GM18505 (cell line): ENCODE measurements at regions not wholly inside any gene's neighbourhood (a gene's known extent, or its start where the extent isn't known, plus 50 kb on each side); places are given as distances from the start of the nearest gene placed in this dataset.

Source experiments
- ATAC-seq: cut with Tn5 transposase; IDR thresholded peaks from one replicate; pipeline ENCODE4 v1.9.1; 2021; ENCODE audit not compliant: unreplicated experiment
- POLR2A ChIP-seq: IDR thresholded peaks from 4 replicates; pipeline ENCODE4 v1.6.1; 2011; ENCODE audit warnings: borderline replicate concordance; ENCODE audit not compliant: insufficient read depth, insufficient read length; ENCODE audit errors: extremely low read depth

DNA sequence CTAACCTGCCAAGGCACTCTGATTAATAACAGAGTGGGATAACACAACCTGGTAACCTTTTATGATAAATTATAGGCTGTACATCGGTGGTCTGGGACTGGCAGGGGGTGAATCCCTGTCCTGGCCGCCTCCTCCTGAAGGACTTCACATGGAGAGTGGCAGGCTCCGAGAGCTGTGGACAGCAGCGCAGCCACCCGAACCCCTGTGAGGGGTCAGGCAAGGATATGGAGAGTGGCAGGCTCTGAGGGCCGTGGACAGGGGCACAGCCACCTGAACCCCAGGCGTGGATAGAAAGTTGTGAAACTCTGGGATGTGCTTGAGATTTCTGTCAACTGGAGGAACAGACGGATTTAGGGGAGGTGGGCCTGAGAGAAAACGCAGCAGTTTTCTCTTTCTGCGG lies 107.0 kb upstream of the MGMT start:
- no peak for TF ChIP-seq POLR2A
- no peak for ATAC-seq

DNA sequence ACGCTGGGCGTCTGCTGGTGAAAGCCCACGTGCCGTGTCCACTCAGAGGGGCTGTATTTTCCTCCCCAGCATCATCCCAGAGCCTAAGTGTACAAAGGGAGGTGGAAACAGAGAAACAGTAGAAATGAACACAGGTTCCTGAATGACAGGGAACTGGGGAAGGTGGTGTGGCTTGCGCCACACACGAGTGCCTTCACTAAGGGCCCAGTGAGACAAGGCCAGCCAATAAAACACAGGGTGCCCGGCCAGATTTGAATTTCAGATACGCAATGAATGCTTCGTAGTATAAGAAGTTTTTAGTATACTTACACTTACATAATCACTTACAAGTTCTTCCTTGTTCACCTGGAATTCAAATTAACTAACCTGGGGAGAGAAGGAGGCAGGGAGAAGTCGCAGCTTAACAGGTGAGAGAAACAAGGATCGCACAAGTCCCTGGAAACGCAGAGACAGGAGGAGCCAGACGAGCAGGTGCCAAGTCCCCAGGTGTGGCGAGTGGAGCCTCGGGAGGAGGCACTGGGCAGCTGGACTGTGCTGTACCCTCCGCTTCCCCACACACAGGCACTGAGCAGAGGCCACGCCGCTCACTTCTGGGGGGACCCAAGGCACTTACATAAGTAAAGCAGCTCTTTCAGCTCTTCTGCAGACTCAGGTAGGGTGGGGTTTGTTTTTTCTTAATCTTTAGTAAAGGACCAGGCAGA lies 105.2 kb upstream of the MGMT start:
- no peak for TF ChIP-seq POLR2A
- no peak for ATAC-seq

DNA sequence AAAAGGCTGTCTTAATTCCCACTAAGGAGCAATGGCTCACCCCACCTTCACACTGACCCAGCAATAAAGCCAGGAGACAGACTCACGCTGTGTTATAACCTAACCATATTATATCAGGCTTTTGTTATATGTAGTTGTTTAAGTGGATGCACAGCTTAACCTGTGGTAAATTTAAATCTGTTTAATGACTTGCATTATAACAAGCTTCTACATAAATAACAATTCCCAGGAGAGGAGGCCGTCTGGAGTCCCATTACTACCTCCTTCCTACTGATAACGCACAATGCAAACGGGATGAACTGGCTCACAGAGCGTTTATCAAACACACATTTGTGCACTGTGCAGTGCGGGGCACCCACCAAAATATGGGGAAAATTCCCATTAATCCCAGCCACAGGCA lies 102.1 kb upstream of the MGMT start:
- no peak for TF ChIP-seq POLR2A
- no peak for ATAC-seq

DNA sequence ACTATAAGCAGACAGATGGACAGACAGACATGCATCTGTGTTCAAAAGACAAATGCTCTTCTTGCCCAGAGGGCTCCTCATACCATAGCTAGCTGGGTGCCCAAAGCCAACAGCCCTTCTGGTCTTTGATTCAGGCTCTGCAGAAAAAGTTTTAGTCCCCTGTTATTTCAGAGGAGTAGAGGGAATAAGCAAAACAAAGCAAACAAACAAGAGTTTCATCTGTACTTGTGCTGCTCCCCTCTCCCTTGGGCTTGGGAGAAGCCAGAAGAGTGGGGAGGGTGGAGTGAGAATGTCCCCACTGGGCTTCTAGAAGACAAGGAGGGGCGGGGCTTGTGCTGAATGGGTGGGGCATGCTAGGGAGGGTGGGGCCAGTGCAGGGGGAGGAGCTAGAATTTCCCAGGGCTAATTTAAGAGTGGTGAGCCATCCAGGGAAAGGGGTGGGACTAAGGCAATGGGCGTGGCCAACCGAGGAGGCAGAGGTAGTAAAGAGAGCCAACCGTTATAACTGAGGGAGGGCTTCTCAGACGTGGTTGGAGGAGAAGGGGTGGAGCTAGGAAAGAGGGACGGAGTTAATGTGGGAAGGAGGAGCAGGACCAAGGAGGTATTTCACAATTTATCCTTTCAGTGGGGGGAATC lies 101.2 kb upstream of the MGMT start:
- no peak for ATAC-seq
- TF ChIP-seq POLR2A = no peak

DNA sequence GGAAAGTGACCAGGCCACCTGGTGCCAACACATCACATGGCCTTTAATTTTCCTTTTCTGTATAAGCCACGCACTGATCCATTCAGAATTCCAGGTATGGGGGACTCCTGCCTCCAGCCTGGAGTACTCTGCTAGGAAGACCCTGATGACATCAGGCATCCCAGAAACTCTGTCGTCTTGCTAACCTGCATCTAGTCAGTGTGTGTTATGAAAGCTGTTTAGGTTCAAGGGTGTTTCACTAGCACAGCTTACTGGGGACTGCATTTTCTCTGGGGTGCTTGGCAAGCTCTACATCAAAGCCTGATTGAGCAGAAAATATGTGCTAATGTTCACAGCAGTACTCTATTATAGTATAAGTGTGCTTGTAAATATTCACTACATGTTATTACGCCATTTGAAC lies 100.6 kb upstream of the MGMT start:
- TF ChIP-seq POLR2A = no peak
- ATAC-seq = no peak

DNA sequence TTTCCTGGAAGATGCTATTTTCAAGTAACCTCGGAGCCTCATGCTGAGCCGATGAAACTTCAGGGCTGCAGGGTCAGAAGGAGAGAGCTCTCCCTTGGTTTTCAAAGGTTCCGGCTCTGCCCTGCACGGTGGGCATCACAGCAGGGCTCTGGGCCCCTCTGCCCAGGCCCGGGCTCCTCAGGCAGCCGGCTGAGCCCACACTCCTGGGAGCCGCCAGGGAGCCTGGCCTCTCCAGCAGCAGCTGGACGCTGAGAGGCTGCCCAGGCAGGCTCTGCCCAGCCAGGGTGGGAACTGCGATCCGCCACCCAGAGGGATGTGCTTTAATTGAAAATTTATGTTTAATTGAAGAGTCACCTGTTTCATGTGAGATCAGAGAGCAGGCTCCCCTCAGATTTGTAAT lies 97.5 kb upstream of the MGMT start:
- no peak for ATAC-seq
- no peak for TF ChIP-seq POLR2A

DNA sequence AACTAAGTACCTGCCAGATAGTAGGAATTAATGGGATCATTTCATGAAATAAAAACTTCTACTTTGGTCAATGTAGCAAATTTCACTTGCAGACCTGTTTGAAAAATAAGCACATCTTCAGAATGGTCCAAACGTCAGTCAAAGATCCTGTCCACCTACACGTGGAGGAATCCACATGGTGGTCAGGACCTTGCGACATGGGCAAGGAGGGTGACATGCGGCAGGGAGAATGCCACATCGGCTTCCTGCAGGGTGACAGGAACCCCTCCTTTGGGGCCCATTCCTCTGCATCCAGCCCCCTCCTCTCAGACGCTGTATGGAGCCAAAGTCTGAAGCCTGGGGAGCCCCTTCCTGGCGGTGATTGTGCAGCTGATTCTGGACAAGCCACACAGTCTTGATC lies 95.5 kb upstream of the MGMT start:
- ATAC-seq = no peak
- no peak for TF ChIP-seq POLR2A

DNA sequence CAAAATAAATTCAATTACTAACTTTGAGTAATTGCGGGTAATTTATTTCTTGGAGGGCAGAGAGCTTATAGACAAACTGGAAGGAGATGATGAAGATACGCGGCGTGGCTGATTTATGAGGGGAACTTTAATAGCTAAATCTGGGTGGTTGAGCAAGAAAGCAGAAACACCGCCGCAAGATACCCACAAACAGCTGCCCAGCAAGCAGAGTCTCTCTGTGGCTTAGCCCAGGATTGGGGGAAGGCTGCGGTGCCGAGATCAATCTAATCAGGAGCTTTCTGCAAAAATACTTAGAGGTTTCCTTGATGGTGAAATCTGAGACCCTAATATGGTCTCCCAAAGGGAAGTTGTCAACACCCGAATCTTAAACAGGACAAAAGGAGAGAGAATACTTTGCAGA lies 94.9 kb upstream of the MGMT start:
- ATAC-seq = no peak
- TF ChIP-seq POLR2A = no peak

DNA sequence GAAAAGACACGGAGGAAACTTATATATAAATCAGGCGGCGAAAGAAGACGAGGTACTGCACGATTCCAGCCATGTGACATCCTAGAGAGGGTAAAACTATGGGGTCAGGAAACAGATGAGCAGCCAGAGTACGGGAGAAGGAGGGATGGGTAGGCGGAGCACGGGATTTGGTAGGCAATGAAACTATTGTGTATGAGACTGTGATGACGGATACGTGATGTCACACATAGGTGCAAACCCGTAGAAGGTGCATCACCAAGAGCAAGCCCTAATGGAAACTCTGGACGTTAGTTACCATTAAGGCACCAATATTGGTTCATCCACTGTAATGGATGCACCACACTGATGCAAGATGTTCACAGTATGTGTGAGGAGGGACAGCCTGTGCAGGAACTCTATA lies 93.8 kb upstream of the MGMT start:
- ATAC-seq = no peak

DNA sequence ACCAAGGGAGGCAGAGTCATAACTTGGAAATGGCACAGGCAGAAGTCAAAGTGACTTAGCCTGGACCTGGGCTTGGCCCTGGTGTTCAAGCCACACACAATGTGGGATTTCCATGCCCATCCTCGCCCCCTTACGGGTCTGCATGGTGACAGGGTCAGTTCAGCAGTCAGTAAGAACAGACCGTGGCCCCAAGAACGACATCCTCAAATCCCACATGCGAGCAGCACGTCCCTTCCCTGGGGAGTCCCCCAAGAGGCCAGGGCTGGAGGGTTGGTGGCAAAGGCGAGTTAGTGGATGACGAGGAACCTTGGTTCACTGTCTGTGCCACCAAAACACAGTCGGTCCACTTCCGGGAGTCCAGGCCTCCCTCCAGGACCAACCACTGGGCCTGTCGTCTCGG lies 93.3 kb upstream of the MGMT start:
- TF ChIP-seq POLR2A = no peak
- no peak for ATAC-seq

More for the DNA sequence above, 93.8 kb upstream of the MGMT start:
- no peak for TF ChIP-seq POLR2A

DNA sequence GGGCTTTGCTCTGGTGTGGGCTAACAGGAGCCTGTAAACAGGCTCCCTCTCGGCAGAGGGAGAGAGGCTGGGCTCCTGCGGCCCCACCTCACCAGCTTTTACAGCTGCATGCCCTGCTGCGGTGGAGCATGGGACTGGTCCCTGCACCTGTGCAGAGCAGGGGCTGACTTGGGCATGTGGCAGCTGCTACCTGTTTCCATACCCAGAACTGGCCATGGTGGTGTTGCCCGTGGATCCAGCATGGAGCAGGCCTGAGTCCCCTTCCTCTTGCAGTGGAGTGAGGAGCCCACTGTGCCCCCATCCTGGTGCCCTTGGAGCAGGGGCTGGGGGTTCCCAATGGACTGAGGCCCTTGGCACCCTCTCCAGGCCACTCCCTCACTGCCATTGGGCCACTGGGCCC lies 91.9 kb upstream of the MGMT start:
- ATAC-seq = no peak
- TF ChIP-seq POLR2A = no peak

DNA sequence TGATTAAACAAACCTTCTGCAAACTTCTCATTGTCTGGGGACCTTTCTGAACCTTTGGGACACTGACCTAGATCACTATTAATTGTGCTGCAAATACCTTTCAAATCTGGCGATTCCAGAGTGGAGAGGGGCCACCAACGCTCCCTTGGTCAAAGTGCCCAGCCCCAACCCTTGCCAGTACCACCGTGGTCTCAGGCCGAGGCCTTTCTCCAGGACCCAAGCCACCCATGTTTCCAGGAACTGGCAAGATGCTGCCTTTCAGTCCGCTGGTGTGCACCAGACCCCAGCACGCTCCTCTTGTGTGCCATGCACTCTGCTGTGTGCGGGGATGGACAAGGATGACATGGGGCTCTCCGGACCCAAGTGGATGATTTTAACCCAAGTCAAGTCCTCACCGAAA lies 91.1 kb upstream of the MGMT start:
- ATAC-seq = no peak
- no peak for TF ChIP-seq POLR2A

DNA sequence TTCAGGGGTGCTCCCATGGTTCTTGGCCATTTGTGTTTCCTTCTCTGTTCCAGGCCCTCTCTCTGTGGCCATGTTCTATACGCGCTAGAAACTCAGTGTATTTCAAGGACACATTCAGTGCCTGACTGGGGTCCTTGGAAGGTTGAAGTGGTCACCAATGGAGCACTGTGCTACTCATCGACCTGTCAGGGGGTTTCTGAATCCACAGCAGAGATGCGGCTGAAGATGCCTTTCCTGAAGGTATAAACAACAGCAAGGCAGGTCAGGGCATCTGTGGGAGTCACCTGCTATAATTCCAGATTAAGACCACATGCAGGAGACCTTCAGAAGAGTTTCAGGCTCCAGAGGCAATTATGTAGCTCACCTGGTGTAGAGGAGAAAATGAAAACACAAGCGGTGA lies 86.8 kb upstream of the MGMT start:
- TF ChIP-seq POLR2A = no peak
- ATAC-seq = no peak

DNA sequence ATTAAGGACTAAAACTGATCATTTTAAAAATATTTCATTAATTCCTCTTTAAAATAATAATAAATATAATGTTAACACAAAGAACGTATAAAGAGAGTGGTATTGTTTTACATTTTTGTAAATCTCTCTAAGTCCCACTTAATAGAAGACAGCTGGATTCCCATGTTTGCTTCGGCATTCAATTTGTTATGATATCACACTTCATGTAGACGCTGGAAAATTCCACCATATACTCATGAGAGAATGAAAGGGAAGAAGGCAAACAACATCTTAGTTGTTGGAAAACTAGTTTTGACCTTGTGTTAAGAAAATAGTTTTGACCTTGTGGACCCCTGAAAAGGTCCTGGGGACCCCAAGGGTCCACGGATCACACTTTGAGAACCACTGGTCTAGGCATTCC lies 85.3 kb upstream of the MGMT start:
- ATAC-seq = no peak
- no peak for TF ChIP-seq POLR2A
